ENCODE measurements at regions not wholly inside any gene's neighbourhood (a gene's known extent, or its start where the extent isn't known, plus 50 kb on each side); places are given as distances from the start of the nearest gene placed in this dataset.

DNA sequence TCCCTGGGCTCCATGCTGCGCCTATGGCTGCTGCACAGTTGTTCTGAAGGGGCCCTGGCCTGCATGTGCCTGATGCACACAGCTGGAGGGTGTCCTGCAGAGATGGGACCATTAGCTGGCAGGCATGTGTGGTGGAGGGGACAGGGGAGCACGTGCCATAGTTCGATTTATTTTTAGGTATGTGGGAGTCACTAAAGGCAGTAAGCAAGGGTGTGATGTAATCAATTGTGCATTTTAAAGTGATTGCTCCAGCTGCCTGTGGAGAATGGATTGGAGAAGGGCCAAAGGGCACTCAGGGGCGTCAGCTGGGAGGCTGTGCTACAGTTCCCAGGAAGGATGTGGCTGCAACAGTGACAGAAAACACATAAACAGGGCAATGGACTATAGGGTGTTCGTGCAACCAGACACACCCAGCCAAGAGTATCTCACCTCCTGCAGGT lies 205.1 kb downstream of the ARL4C start:
- TF ChIP-seq POLR2AphosphoS5 (IDR thresholded peaks at IDR 0.05; ENCODE audit: borderline replicate concordance, low read depth, low read length): no peak
- TF ChIP-seq EZH2 (IDR thresholded peaks at IDR 0.05): no peak
